Mucosa of descending colon (tissue), 3 donors: ENCODE measurements at regions not wholly inside any gene's neighbourhood (a gene's known extent, or its start where the extent isn't known, plus 50 kb on each side); places are given as distances from the start of the nearest gene placed in this dataset.

Source experiments
- ATAC-seq: fragments of 200-7000 bp; cut with Tn5 transposase; one replicate; pipeline ENCODE4 v1.9.1; 2020; ENCODE audit warnings: mild to moderate bottlenecking, moderate library complexity
- DNase-seq, 3 donors: peaks; one replicate each; pipeline ENCODE4 v3.0.0-alpha.2; 2020
- H3K36me3 ChIP-seq: fragments of 200-600 bp; one replicate; pipeline ENCODE4 v1.8.0; 2021; ENCODE audit warnings: low read depth, mild to moderate bottlenecking
- H3K4me1 ChIP-seq: fragments of 200-600 bp; one replicate; pipeline ENCODE4 v1.8.0; 2021; ENCODE audit warnings: low read depth, mild to moderate bottlenecking
- H3K4me3 ChIP-seq: fragments of 200-600 bp; one replicate; pipeline ENCODE4 v1.8.0; 2021; ENCODE audit warnings: mild to moderate bottlenecking
- H3K9me3 ChIP-seq: fragments of 200-600 bp; one replicate; pipeline ENCODE4 v1.8.0; 2021; ENCODE audit warnings: mild to moderate bottlenecking
- intact Hi-C, 2 donors: fragments of 100-400 bp; cut with DNase I in 1 of 2; cut with micrococcal nuclease in 1 of 2; formaldehyde crosslinking; loops; one replicate each; pipeline versions ENCODE4 v1.11.0 to v1.11.1; 2022; cut with DNase I, micrococcal nuclease
- TF ChIP-seq, protein P1 (sequence below): fragments of 200-600 bp; IDR thresholded peaks from one replicate; pipeline ENCODE4 v1.8.0; 2022; ENCODE audit warnings: antibody characterized with exemption, mild to moderate bottlenecking
- donor health status: DM: no; HTN: no; CAD: no; lungs with moderate emphysema.
- donor health status: DM: no; HTN: no; CAD: no.
- donor health status: DM: no; HTN: yes; CAD: no.

DNA sequence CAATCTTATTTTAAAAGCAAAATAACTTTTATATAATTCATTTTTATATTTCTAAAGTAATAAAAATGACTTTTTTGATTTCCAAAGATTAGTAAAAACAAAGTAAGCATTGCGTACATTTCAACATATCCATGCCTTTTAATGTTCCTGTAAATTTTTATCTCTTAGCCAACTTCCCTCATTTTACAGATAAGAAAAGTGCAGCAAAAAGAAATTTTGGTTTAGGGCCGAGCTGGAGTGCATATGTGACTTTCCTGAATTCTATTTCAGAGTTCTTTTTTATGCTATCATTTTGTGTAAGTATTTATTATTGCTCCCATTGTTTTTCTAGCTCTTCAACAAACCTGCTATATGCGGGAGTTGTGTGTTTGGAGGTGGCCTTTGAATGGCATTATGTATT, 195.3 kb downstream of the NHLRC3 start:
- Histone ChIP-seq H3K4me3 (no peak overlapping the region), H3K4me1 (no peaks in the 10 kb centered on the region), H3K9me3 (no peaks in the 10 kb centered on the region), H3K36me3 (no peaks in the 10 kb centered on the region)
- ATAC-seq = no peak
- no peak for DNase-seq
- TF ChIP-seq, protein P1, sequence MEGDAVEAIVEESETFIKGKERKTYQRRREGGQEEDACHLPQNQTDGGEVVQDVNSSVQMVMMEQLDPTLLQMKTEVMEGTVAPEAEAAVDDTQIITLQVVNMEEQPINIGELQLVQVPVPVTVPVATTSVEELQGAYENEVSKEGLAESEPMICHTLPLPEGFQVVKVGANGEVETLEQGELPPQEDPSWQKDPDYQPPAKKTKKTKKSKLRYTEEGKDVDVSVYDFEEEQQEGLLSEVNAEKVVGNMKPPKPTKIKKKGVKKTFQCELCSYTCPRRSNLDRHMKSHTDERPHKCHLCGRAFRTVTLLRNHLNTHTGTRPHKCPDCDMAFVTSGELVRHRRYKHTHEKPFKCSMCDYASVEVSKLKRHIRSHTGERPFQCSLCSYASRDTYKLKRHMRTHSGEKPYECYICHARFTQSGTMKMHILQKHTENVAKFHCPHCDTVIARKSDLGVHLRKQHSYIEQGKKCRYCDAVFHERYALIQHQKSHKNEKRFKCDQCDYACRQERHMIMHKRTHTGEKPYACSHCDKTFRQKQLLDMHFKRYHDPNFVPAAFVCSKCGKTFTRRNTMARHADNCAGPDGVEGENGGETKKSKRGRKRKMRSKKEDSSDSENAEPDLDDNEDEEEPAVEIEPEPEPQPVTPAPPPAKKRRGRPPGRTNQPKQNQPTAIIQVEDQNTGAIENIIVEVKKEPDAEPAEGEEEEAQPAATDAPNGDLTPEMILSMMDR = no peak
- intact Hi-C loops = no loop called here

DNA sequence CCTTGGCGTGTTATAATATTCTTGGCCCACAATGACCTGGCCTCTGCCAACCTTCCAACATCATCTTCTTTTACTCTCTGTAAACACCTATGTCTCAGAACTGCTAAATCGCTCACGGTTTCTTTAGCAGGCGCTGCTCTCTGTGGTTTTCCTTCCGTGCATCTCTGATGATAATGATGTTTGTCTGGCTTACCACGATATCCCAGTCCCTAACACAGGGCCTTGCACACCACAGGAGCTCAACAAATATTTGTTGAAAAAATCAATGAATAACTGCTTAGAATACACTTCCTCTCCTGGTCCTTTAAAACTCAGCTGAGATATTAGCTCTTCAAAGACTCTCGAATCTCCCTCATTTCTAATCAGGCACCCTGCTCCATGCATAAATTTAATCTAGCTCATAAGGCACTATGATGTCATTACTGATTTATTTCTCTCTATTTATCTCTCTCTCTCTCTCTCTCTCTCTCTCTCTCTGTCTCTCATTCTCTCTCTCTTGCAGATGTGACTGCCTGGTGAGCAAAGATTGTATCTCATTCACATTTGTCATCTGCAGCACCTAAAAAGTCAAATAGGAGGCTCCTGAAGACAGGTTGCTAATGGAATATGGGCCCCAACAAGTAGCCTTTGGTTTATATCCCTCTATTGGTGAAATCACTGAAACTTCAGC, 206.4 kb downstream of the NHLRC3 start:
- no peaks in the 10 kb centered on the region for H3K4me1 ChIP-seq

DNA sequence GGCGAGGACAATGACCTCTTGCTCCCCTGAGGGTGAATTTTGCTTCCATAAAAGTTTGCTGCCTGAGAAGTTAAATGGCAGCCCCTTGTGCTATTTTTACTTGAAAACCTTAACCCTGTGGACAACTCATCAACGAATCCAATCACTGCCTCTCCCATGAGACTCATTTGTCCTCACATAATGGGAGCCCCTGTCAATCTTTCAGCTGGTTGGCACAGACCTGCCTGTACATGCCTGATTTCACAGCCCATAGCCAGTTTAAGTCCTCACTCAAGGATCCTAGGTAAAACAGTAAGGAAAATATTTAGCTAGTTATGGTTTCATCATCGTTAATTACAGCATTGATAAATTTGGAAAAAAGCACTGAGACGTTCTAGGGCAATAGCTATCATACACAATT, 207.4 kb downstream of the NHLRC3 start:
- intact Hi-C loops = no loop called here
- DNase-seq (no peak), ATAC-seq (no peak)
- no peak overlapping the region for H3K4me3 ChIP-seq
- no peaks in the 10 kb centered on the region for H3K4me1 ChIP-seq
- no peaks in the 10 kb centered on the region for H3K9me3 ChIP-seq
- no peaks in the 10 kb centered on the region for H3K36me3 ChIP-seq
- TF ChIP-seq, protein P1 = no peak

More for the DNA sequence above, 206.4 kb downstream of the NHLRC3 start:
- DNase-seq = no peak
- intact Hi-C loops = no loop called here
- no peaks in the 10 kb centered on the region for H3K36me3 ChIP-seq
- TF ChIP-seq, protein P1 = no peak
- H3K4me3 ChIP-seq = no peak overlapping the region
- H3K9me3 ChIP-seq = no peaks in the 10 kb centered on the region
- no peak for ATAC-seq

DNA sequence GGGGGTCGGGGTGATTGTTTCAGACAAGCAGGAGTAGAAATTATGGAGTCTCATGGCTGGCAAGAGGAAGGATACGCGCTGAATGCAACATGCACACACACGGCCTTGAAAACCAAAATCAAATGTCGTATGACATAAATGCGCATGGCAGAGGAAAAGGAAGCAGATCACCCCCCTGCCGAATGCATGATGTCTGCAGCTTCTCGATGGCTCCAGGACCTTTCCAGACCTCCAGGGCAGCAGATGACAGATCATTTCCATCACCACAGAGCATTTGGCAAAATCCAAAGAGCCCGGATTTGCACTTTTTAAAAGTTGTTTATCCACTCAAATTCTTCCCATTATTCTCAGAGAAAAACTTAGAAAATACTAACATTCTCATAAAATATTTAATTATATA, 211.7 kb downstream of the NHLRC3 start:
- Histone ChIP-seq H3K4me1 (no peaks in the 10 kb centered on the region), H3K9me3 (no peaks in the 10 kb centered on the region), H3K36me3 (no peaks in the 10 kb centered on the region), H3K4me3 (no peak overlapping the region)
- TF ChIP-seq, protein P1 = no peak
- intact Hi-C loops = no loop called here
- ATAC-seq (no peak), DNase-seq (no peak)

DNA sequence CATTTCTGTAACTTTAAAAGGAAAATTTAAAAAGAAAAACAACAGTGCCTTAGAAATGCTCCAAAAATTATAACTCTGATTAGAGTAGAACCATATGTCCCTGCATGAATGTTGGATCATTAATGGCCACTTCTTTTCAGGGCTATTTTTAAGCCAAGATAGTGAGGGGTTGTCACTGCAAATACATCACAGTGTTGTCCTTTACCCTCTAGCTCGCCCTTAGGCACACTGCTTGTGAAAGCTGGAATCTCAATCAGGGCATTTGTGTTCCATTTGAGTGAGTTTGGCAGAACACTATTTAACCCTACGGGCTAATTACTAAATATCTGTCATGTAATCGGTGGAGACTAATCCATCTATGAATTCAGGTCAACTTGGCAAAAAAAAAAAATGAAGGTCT, 212.2 kb downstream of the NHLRC3 start:
- ATAC-seq = no peak

More for the DNA sequence above, 212.2 kb downstream of the NHLRC3 start:
- intact Hi-C loops = no loop called here
- Histone ChIP-seq H3K4me1 (no peaks in the 10 kb centered on the region), H3K4me3 (no peak overlapping the region), H3K9me3 (no peaks in the 10 kb centered on the region), H3K36me3 (no peaks in the 10 kb centered on the region)
- TF ChIP-seq, protein P1 = no peak
- DNase-seq = no peak
